PC-3 (cell line): ENCODE measurements at regions not wholly inside any gene's neighbourhood (a gene's known extent, or its start where the extent isn't known, plus 50 kb on each side); places are given as distances from the start of the nearest gene placed in this dataset.

Source experiments
- CTCF ChIP-seq: fragments of 300-600 bp; sonication (generic); conservative IDR thresholded peaks from 2 replicates; pipeline ENCODE4 v1.5.1; 2017; ENCODE audit warnings: antibody characterized with exemption, low read depth, mild to moderate bottlenecking, low read length
- EZH2 ChIP-seq: fragments of 300-600 bp; sonication (generic); IDR thresholded peaks from one replicate; pipeline ENCODE4 v1.6.1; 2017; ENCODE audit warnings: antibody characterized with exemption, mild to moderate bottlenecking, low read length; ENCODE audit not compliant: unreplicated experiment

- TF ChIP-seq CTCF (no peak), EZH2 (no peak)
These were observed 99.8 kb upstream of the H2AZ1 start for GRCh38 chr4:100049872-100050271.
